OCI-LY7 (cell line): ENCODE measurements at regions not wholly inside any gene's neighbourhood (a gene's known extent, or its start where the extent isn't known, plus 50 kb on each side); places are given as distances from the start of the nearest gene placed in this dataset.

Experiments used
- BruUV-seq: library from RNA; stranded (reverse); fragments of 400-500 nt; replicated peaks from 2 replicates; lab custom pipeline; 2021; lab: Mats Ljungman, UMichigan
- CTCF ChIA-PET: fragments of 300-600 bp; sonication (Branson Sonifier 250); formaldehyde crosslinking; loops from one replicate; lab custom pipeline; 2022; ENCODE audit warnings: antibody characterized with exemption; ENCODE audit not compliant: unreplicated experiment; lab: Charles Lee
- POLR2A ChIA-PET: fragments of 300-600 bp; sonication (Branson Sonifier 250); formaldehyde crosslinking; loops from one replicate; lab custom pipeline; 2022; ENCODE audit warnings: antibody characterized with exemption; lab: Charles Lee
- DNase-seq: peaks from one replicate; pipeline ENCODE4 v3.0.0-alpha.2; 2015; ENCODE audit warnings: low spot score
- H2AFZ ChIP-seq: fragments of 200-600 bp; sonication (generic), shearing (Covaris generic); 2 replicates; pipeline ENCODE4 v1.6.1; 2014; ENCODE audit warnings: mild to moderate bottlenecking, antibody characterized with exemption, low read length, moderate library complexity
- H3K27ac ChIP-seq: fragments of 200-600 bp; sonication (generic); 2 replicates; pipeline ENCODE4 v1.5.1; 2014; ENCODE audit warnings: mixed run types, low read depth, mild to moderate bottlenecking, moderate library complexity, low read length, inconsistent platforms; ENCODE audit not compliant: poor library complexity, severe bottlenecking
- H3K36me3 ChIP-seq: fragments of 200-600 bp; sonication (generic); 2 replicates; pipeline ENCODE4 v1.6.1; 2014; ENCODE audit warnings: mild to moderate bottlenecking, antibody characterized with exemption, low read length, moderate library complexity, mixed read lengths; ENCODE audit not compliant: insufficient read depth
- H3K4me1 ChIP-seq: fragments of 200-600 bp; sonication (generic); 2 replicates; pipeline ENCODE4 v1.5.1; 2014; ENCODE audit warnings: mild to moderate bottlenecking, low read length; ENCODE audit not compliant: insufficient read depth, poor library complexity, severe bottlenecking
- H3K4me2 ChIP-seq: fragments of 200-600 bp; sonication (generic); 2 replicates; pipeline ENCODE4 v1.6.1; 2014; ENCODE audit warnings: mild to moderate bottlenecking, low read length
- H3K4me3 ChIP-seq: fragments of 200-600 bp; sonication (generic); 2 replicates; pipeline ENCODE4 v1.5.1; 2014; ENCODE audit warnings: mild to moderate bottlenecking, low read depth, low read length; ENCODE audit not compliant: poor library complexity, severe bottlenecking
- H3K79me2 ChIP-seq: fragments of 200-600 bp; sonication (generic); 2 replicates; pipeline ENCODE4 v1.6.1; 2016; ENCODE audit warnings: low read depth, mild to moderate bottlenecking, low read length, moderate library complexity, mixed read lengths; ENCODE audit not compliant: insufficient read depth
- H3K9me2 ChIP-seq: fragments of 200-600 bp; sonication (generic); 2 replicates; pipeline ENCODE4 v1.6.1; 2016; ENCODE audit warnings: mild to moderate bottlenecking, low read length, mixed read lengths; ENCODE audit not compliant: insufficient read depth
- H3K9me3 ChIP-seq: fragments of 200-600 bp; sonication (generic); 2 replicates; pipeline ENCODE4 v1.6.1; 2014; ENCODE audit warnings: mild to moderate bottlenecking, mixed run types, low read length, mixed read lengths
- H4K20me1 ChIP-seq: fragments of 200-600 bp; sonication (generic); 2 replicates; pipeline ENCODE4 v1.6.1; 2014; ENCODE audit warnings: mild to moderate bottlenecking, antibody characterized with exemption, low read length, moderate library complexity, mixed read lengths; ENCODE audit not compliant: insufficient read depth
- CTCF ChIP-seq: fragments of 200-600 bp; sonication (generic); conservative IDR thresholded peaks from 2 replicates; pipeline ENCODE4 v1.5.1; 2014; ENCODE audit warnings: mild to moderate bottlenecking, antibody characterized with exemption, low read length, moderate library complexity, mixed read lengths
- EZH2phosphoT487 ChIP-seq: fragments of 200-600 bp; sonication (generic); IDR thresholded peaks from 2 replicates; pipeline ENCODE4 v1.6.1; 2018; ENCODE audit warnings: low read depth, borderline replicate concordance, mild to moderate bottlenecking, mixed run types, antibody characterized with exemption, low read length, moderate library complexity, mixed read lengths
- intact Hi-C: fragments of 100-400 bp; cut with micrococcal nuclease; formaldehyde crosslinking; loops from one replicate; pipeline ENCODE4 v1.10.0; 2022; ENCODE audit not compliant: unreplicated experiment

- no TSS peak for BruUV-seq
- Histone ChIP-seq H3K27ac (no peak overlapping the region), H3K4me1 (no peaks in the 10 kb centered on the region), H3K79me2 (no peaks in the 10 kb centered on the region), H4K20me1 (no peaks in the 10 kb centered on the region), H3K9me3 (no peaks in the 10 kb centered on the region), H3K4me2 (no peak overlapping the region), H3K4me3 (no peak overlapping the region), H2AFZ (no peak overlapping the region), H3K9me2 (no peaks in the 10 kb centered on the region), H3K36me3 (no peaks in the 10 kb centered on the region)
- TF ChIP-seq EZH2phosphoT487 (no peak), CTCF (no peak)
- no peak for DNase-seq
- CTCF ChIA-PET = no interaction called here
- intact Hi-C loops = no loop called here
- POLR2A ChIA-PET = no interaction called here
These were observed 249.1 kb downstream of the FOXD2 start for GRCh38 chr1:47686731-47687630.

DNA sequence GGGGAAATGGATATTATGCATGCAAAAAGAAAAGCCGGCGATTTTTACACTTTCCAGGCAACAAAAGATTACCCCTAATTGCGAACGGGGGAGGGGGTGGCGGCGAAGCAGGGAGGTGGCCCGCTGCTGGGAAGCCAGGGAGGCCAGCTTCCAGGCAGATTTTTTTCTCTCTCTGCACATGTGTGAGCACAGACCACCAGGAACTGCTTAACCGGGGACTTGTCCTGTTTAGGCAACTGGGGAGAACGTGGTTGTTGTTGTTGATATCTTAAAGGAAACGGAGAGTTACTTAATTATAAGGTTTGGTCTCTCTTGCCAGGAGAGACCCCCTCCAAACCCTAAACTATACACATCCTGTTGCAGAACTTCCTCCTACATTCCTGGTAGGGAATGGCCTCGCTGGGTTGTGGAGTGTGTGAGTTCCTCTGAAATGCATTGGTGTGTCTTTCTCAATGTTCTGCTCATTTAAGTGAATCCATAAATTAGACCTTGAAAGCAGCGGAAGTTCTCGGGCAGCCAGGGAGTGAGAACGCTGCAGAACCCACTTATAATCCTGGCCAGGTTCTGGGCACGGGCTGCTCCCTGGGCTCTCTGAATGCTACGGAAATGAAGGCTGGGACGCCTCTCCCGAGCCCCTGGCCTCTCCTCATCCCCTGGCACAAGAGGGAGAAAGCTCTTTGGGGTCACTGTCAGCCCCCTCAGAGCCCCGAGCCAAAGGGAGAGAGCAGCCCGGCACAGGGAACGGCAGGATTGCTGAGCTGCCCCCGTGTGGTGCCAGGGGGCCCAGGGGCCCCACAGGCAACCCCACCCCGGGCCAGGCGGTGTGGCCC lies 250.0 kb downstream of the FOXD2 start:
- H3K4me2 ChIP-seq = no peak overlapping the region
- no peak for TF ChIP-seq EZH2phosphoT487
- no peak for TF ChIP-seq CTCF
- no peaks in the 10 kb centered on the region for H3K36me3 ChIP-seq
- CTCF ChIA-PET = no interaction called here
- H3K9me3 ChIP-seq = no peaks in the 10 kb centered on the region
- H3K79me2 ChIP-seq = no peaks in the 10 kb centered on the region
- H3K27ac ChIP-seq = no peak overlapping the region
- no TSS peak for BruUV-seq
- no peak overlapping the region for H3K4me3 ChIP-seq
- no peaks in the 10 kb centered on the region for H3K9me2 ChIP-seq
- no peaks in the 10 kb centered on the region for H3K4me1 ChIP-seq
- no peak overlapping the region for H2AFZ ChIP-seq
- intact Hi-C loops = no loop called here
- DNase-seq = no peak
- H4K20me1 ChIP-seq = no peaks in the 10 kb centered on the region
- POLR2A ChIA-PET = no interaction called here
